ENCODE measurements at regions not wholly inside any gene's neighbourhood (a gene's known extent, or its start where the extent isn't known, plus 50 kb on each side); places are given as distances from the start of the nearest gene placed in this dataset.

GRCh38 chr13:97072297-97072696 is 78.0 kb upstream of the OXGR1 start:
- Histone ChIP-seq H2BK120ac (ENCODE audit: low read depth, low read length, poor library complexity, severe bottlenecking) (no peak overlapping the region), H4K20me1 (ENCODE audit: control insufficient read depth, insufficient read depth, insufficient read length) (no peaks in the 10 kb centered on the region), H3K56ac (ENCODE audit: insufficient read length, low read depth, low read length) (no peak overlapping the region), H3K27ac (ENCODE audit: insufficient read length, low read depth, low read length) (no peak overlapping the region), H3K79me2 (ENCODE audit: insufficient read depth, low read length) (no peaks in the 10 kb centered on the region), H2AFZ (ENCODE audit: low read length) (no peak overlapping the region), H3K79me1 (ENCODE audit: insufficient read depth, low read depth, low read length, poor library complexity, severe bottlenecking) (no peaks in the 10 kb centered on the region), H2BK20ac (ENCODE audit: low read depth, low read length, poor library complexity, severe bottlenecking) (no peak overlapping the region), H3K9ac (ENCODE audit: extremely low read depth, insufficient read length, low read length) (no peak overlapping the region), H2BK12ac (ENCODE audit: insufficient read length, low read depth, low read length) (no peak overlapping the region), H3K4ac (ENCODE audit: low read depth, low read length) (no peak overlapping the region), H3K9me3 (ENCODE audit: control insufficient read depth, low read depth, low read length) (no peaks in the 10 kb centered on the region), H3K18ac (ENCODE audit: insufficient read length, low read depth, low read length) (no peak overlapping the region), H3K23me2 (ENCODE audit: insufficient read length, low read depth, low read length, poor library complexity, severe bottlenecking) (no peaks in the 10 kb centered on the region), H3T11ph (ENCODE audit: low read length) (no peak overlapping the region), H4K91ac (ENCODE audit: insufficient read length, low read depth, low read length) (no peak overlapping the region), H4K5ac (ENCODE audit: insufficient read length, low read depth, low read length) (no peak overlapping the region), H4K8ac (replicated peaks; ENCODE audit: insufficient read length, low read depth, low read length) (no peak overlapping the region), H2BK5ac (ENCODE audit: insufficient read length, low read length) (no peak overlapping the region), H3K4me2 (ENCODE audit: insufficient read depth, insufficient read length, low read length) (no peak overlapping the region), H2BK15ac (ENCODE audit: low read depth, low read length) (no peak overlapping the region), H3K27me3 (ENCODE audit: insufficient read depth, low read length) (no peaks in the 10 kb centered on the region), H2AK5ac (ENCODE audit: insufficient read length, low read length) (no peak overlapping the region), H3K14ac (ENCODE audit: insufficient read depth, low read length) (no peak overlapping the region), H3K4me1 (ENCODE audit: insufficient read depth, low read length) (no peaks in the 10 kb centered on the region), H3K23ac (ENCODE audit: insufficient read length, low read depth, low read length) (no peak overlapping the region)
- Mint-ChIP-seq H3K27ac (no peak overlapping the region), H3K4me1 (peaks cover 12% of the 10 kb centered on the region in 2 experiments), H3K36me3 (ENCODE audit: insufficient read depth in 1 of 3, low read depth in 3 of 3) (no peaks in the 10 kb centered on the region), H3K4me3 (no peak overlapping the region), H3K27me3 (ENCODE audit: low read depth) (no peaks in the 10 kb centered on the region; the same call in none of the 2 replicates), H3K9me3 (peaks cover 6% of the 10 kb centered on the region in 2 experiments)
- TF ChIP-seq CTCF (conservative IDR thresholded peaks at IDR 0.05): no peak
- WGBS (ENCODE audit: extremely low coverage, insufficient read length, low lambda C conversion rate): no CpG with 5 or more reads among the region's 2 CpGs
- DNase-seq: no peak

Data from H9 (cell line).